BLaER1 treated with 17β-estradiol and CSF1 and Interleukin-3, amounts not matched to agents 10 nM and 100 nM (cell line): ENCODE measurements at regions not wholly inside any gene's neighbourhood (a gene's known extent, or its start where the extent isn't known, plus 50 kb on each side); places are given as distances from the start of the nearest gene placed in this dataset.
A peak's percentile ranks its signal among the peaks of the same experiment; 100 is the strongest.

ENCODE experiments used
- H3K27ac ChIP-seq, 11 experiments: shearing (Covaris generic); formaldehyde crosslinking; 2 replicates each; pipeline ENCODE4 v1.8.1; 2022
- H3K27me3 ChIP-seq, 11 experiments: shearing (Covaris generic); formaldehyde crosslinking; 2 replicates each; pipeline ENCODE4 v1.8.1; 2022
- H3K36me3 ChIP-seq, 11 experiments: shearing (Covaris generic); formaldehyde crosslinking; 2 replicates each; pipeline ENCODE4 v1.8.1; 2022
- H3K4me1 ChIP-seq, 10 experiments: shearing (Covaris generic); formaldehyde crosslinking; 2 replicates each; pipeline ENCODE4 v1.8.1; 2022
- H3K4me2 ChIP-seq, 11 experiments: shearing (Covaris generic); formaldehyde crosslinking; 2 replicates each; pipeline ENCODE4 v1.8.1; 2022
- H3K4me3 ChIP-seq, 10 experiments: shearing (Covaris generic); formaldehyde crosslinking; 2 replicates each; pipeline ENCODE4 v1.8.1; 2022
- H3K9ac ChIP-seq, 11 experiments: shearing (Covaris generic); formaldehyde crosslinking; 2 replicates each; pipeline ENCODE4 v1.8.1; 2022
- H3K9me3 ChIP-seq, 11 experiments: shearing (Covaris generic); formaldehyde crosslinking; replicated peaks in 1 of 11; 2 replicates each; pipeline ENCODE4 v1.8.1; 2022
- H4K20me1 ChIP-seq, 11 experiments: shearing (Covaris generic); formaldehyde crosslinking; 2 replicates each; pipeline ENCODE4 v1.8.1; 2022
- Cebpa-rat ChIP-seq, 11 experiments: shearing (Covaris generic); IDR thresholded peaks; 2 replicates each; pipeline ENCODE4 v1.8.1; 2022

DNA sequence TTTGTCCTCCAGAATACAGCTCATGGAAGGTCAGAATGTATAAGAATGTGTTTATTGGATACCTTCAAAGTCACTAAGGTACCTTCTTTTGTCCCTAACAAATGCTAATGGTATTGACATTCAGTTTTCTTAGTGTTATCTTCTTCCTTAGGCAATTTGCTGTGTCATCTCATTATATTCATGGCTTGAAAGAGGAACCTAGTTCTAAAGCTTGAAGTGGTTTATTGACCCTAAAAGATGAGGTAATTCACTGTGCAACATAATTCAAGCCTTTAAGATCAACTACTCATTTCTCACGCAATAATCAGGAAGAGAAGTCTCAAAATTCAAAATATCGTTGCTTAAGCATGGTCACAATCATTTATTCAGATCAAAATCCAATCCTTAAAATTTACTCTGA is 342.7 kb upstream of the RIOK2 start:
- Histone ChIP-seq H3K4me3 (no peak overlapping the region), H4K20me1 (no peaks in the 10 kb centered on the region), H3K4me1 (peaks cover 0 to 9% (median 0%) of the 10 kb centered on the region in 10 experiments; a peak in 4 of 20 replicates), H3K27ac (0 out of 22 replicates have a peak overlapping the region, but pooled peaks of 1 of the 11 experiments have one; percentile 27), H3K36me3 (no peaks in the 10 kb centered on the region), H3K9me3 (no peaks in the 10 kb centered on the region), H3K9ac (no peak overlapping the region), H3K27me3 (no peaks in the 10 kb centered on the region), H3K4me2 (peak overlapping the region in 1 of 11 experiments; percentile 31; a peak in 1 of 22 replicates)
- 0 out of 22 replicates have a peak, but pooled peaks of 1 of the 11 experiments have one; percentile 8 for TF ChIP-seq Cebpa-rat (IDR thresholded peaks at IDR 0.05)

- TF ChIP-seq Cebpa-rat (IDR thresholded peaks at IDR 0.05), result no peak
- no peaks in the 10 kb centered on the region for H3K9me3 ChIP-seq
- no peaks in the 10 kb centered on the region for H4K20me1 ChIP-seq
- H3K4me2 ChIP-seq, result no peak overlapping the region
- H3K4me1 ChIP-seq, result peaks cover 0 to 9% (median 0%) of the 10 kb centered on the region in 10 experiments; a peak in 5 of 20 replicates
- no peak overlapping the region for H3K9ac ChIP-seq
- no peak overlapping the region for H3K27ac ChIP-seq
- no peak overlapping the region for H3K4me3 ChIP-seq
- H3K27me3 ChIP-seq, result no peaks in the 10 kb centered on the region
- H3K36me3 ChIP-seq, result no peaks in the 10 kb centered on the region
These were observed 345.9 kb upstream of the RIOK2 start for GRCh38 chr5:97528941-97529340.

DNA sequence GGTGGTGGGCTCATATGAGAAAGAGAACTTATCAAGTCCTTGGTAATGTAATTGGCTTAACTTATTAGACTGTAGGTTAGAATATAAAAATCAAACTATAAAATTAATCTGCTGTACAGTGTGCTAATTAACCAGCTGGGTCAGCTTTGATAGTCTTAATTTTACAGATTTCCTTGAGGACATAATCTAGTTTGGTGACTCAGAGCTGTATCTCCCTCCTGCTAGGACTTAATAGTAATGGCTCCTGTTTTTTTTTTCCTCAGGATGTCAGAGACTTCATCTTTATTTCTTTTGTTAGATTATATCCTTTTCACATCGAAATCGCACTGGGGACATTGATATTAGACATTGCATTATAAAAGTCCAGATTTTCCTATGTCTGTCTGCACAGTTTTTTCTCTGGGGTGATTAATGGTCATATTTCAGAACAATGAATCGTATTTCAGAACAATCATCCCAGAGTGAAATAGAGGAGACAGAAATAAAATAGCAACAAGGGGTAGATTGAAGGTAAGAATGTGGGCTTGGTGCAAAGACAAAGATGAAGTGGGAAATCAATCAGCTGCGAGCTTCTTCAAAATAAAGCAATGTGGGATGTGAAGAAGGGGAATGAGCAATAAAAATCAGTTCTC is 346.4 kb upstream of the RIOK2 start:
- Histone ChIP-seq H3K36me3 (no peaks in the 10 kb centered on the region), H4K20me1 (no peaks in the 10 kb centered on the region), H3K27me3 (no peaks in the 10 kb centered on the region), H3K27ac (no peak overlapping the region), H3K4me1 (peaks cover 0 to 15% (median 1%) of the 10 kb centered on the region in 10 experiments; a peak in 6 of 20 replicates), H3K4me2 (no peak overlapping the region), H3K9me3 (no peaks in the 10 kb centered on the region), H3K9ac (no peak overlapping the region), H3K4me3 (no peak overlapping the region)
- no peak for TF ChIP-seq Cebpa-rat (IDR thresholded peaks at IDR 0.05)

DNA sequence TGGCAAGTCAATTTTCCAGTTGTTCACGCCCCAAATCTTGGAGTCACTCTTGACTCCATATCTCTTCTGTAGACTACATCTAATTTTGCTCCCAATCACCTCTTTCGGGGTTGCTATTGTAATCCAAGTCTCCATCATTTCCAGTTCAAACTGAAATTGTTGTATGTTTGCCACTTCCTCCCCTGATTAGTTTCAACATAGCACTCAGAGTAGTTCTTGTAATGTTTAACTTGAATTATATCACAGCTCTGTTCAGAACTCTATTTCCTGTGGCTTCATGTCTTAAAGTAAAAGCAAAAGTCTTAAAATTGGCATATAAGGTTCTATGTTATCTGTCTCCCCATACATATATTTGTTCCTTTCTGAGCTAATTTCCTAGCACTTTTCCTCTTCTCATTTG is 348.5 kb upstream of the RIOK2 start:
- Histone ChIP-seq H3K27ac (peak overlapping the region in 1 of 11 experiments; percentile 10; a peak in 1 of 22 replicates), H3K36me3 (no peaks in the 10 kb centered on the region), H3K9me3 (no peaks in the 10 kb centered on the region), H3K4me3 (no peak overlapping the region), H3K4me1 (peaks cover 0 to 9% (median 2%) of the 10 kb centered on the region in 10 experiments; a peak in 4 of 20 replicates), H3K27me3 (no peaks in the 10 kb centered on the region), H3K4me2 (no peak overlapping the region), H3K9ac (no peak overlapping the region), H4K20me1 (no peaks in the 10 kb centered on the region)
- no peak for TF ChIP-seq Cebpa-rat (IDR thresholded peaks at IDR 0.05)

- H3K9ac ChIP-seq, result no peak overlapping the region
- H4K20me1 ChIP-seq, result no peaks in the 10 kb centered on the region
- no peaks in the 10 kb centered on the region for H3K27me3 ChIP-seq
- peak in 5 of 11 experiments; percentile 33 to 77 (median 58); a peak in 7 of 22 replicates for TF ChIP-seq Cebpa-rat (IDR thresholded peaks at IDR 0.05)
- no peaks in the 10 kb centered on the region for H3K9me3 ChIP-seq
- H3K4me1 ChIP-seq, result peaks cover 0 to 9% (median 2%) of the 10 kb centered on the region in 10 experiments; a peak in 4 of 20 replicates
- peak overlapping the region in 4 of 11 experiments; percentile 11 to 27 (median 26); a peak in 1 of 22 replicates for H3K4me2 ChIP-seq
- no peak overlapping the region for H3K4me3 ChIP-seq
- no peaks in the 10 kb centered on the region for H3K36me3 ChIP-seq
- H3K27ac ChIP-seq, result peak overlapping the region in 2 of 11 experiments; percentile 13 to 46; a peak in 1 of 22 replicates
These were observed 351.1 kb upstream of the RIOK2 start for GRCh38 chr5:97534166-97534565.

GRCh38 chr5:97536683-97537082 is 353.6 kb upstream of the RIOK2 start:
- peaks cover 0 to under 1% (median 0%) of the 10 kb centered on the region in 11 experiments; a peak in 3 of 22 replicates for H3K9me3 ChIP-seq
- H4K20me1 ChIP-seq, result no peaks in the 10 kb centered on the region
- no peaks in the 10 kb centered on the region for H3K27me3 ChIP-seq
- H3K4me3 ChIP-seq, result no peak overlapping the region
- no peaks in the 10 kb centered on the region for H3K36me3 ChIP-seq
- H3K27ac ChIP-seq, result no peak overlapping the region
- peaks cover 0 to 9% (median 2%) of the 10 kb centered on the region in 10 experiments; a peak in 4 of 20 replicates for H3K4me1 ChIP-seq
- TF ChIP-seq Cebpa-rat (IDR thresholded peaks at IDR 0.05), result no peak
- H3K4me2 ChIP-seq, result no peak overlapping the region
- no peak overlapping the region for H3K9ac ChIP-seq

- Histone ChIP-seq H3K9ac (no peak overlapping the region), H3K27ac (no peak overlapping the region), H4K20me1 (no peaks in the 10 kb centered on the region), H3K36me3 (no peaks in the 10 kb centered on the region), H3K9me3 (peaks cover 0 to 6% (median 4%) of the 10 kb centered on the region in 11 experiments; a peak in 5 of 22 replicates), H3K27me3 (no peaks in the 10 kb centered on the region), H3K4me1 (peaks cover 0 to 7% (median 2%) of the 10 kb centered on the region in 10 experiments; a peak in 4 of 20 replicates), H3K4me2 (no peak overlapping the region), H3K4me3 (no peak overlapping the region)
- TF ChIP-seq Cebpa-rat (IDR thresholded peaks at IDR 0.05), result no peak
These were observed 355.9 kb upstream of the RIOK2 start for GRCh38 chr5:97538912-97539311.

GRCh38 chr5:97541864-97542263 is 358.8 kb upstream of the RIOK2 start:
- Histone ChIP-seq H3K9ac (no peak overlapping the region), H4K20me1 (no peaks in the 10 kb centered on the region), H3K4me2 (no peak overlapping the region), H3K4me1 (peaks cover 0 to 6% (median 0%) of the 10 kb centered on the region in 10 experiments; a peak in 2 of 20 replicates), H3K27ac (no peak overlapping the region), H3K9me3 (peaks cover 0 to 6% (median 4%) of the 10 kb centered on the region in 11 experiments; a peak in 6 of 22 replicates), H3K27me3 (no peaks in the 10 kb centered on the region), H3K36me3 (no peaks in the 10 kb centered on the region), H3K4me3 (no peak overlapping the region)
- TF ChIP-seq Cebpa-rat (IDR thresholded peaks at IDR 0.05), result no peak

- no peak overlapping the region for H3K4me2 ChIP-seq
- no peaks in the 10 kb centered on the region for H3K36me3 ChIP-seq
These were observed 359.4 kb upstream of the RIOK2 start for GRCh38 chr5:97542469-97542868.

More at GRCh38 chr5:97542469-97542868, 359.4 kb upstream of the RIOK2 start:
- Histone ChIP-seq H3K27ac (no peak overlapping the region), H3K4me3 (no peak overlapping the region), H3K27me3 (no peaks in the 10 kb centered on the region), H4K20me1 (no peaks in the 10 kb centered on the region), H3K9me3 (peaks cover 0 to 10% (median 4%) of the 10 kb centered on the region in 11 experiments; a peak in 6 of 22 replicates), H3K9ac (no peak overlapping the region), H3K4me1 (peaks cover 0 to 9% (median 2%) of the 10 kb centered on the region in 10 experiments; a peak in 12 of 20 replicates)
- no peak for TF ChIP-seq Cebpa-rat (IDR thresholded peaks at IDR 0.05)
